MM.1S (cell line): ENCODE measurements at regions not wholly inside any gene's neighbourhood (a gene's known extent, or its start where the extent isn't known, plus 50 kb on each side); places are given as distances from the start of the nearest gene placed in this dataset.

Source experiments
- DNase-seq: peaks from one replicate; pipeline ENCODE4 v3.0.0-alpha.2; 2015
- H2AFZ ChIP-seq: fragments of 300-600 bp; sonication (generic); 2 replicates; pipeline ENCODE4 v1.6.0; 2016; ENCODE audit warnings: antibody characterized with exemption, low read length
- H3F3A ChIP-seq: fragments of 300-600 bp; sonication (generic); 2 replicates; pipeline ENCODE4 v1.6.1; 2016; ENCODE audit warnings: mild to moderate bottlenecking, antibody characterized with exemption, low read length, moderate library complexity, mixed read lengths; ENCODE audit not compliant: insufficient read depth
- H3K27ac ChIP-seq: fragments of 300-600 bp; sonication (generic); 2 replicates; pipeline ENCODE4 v1.5.1; 2016; ENCODE audit warnings: mild to moderate bottlenecking, low read length
- H3K27me3 ChIP-seq: fragments of 300-600 bp; sonication (generic); replicated peaks from 2 replicates; pipeline ENCODE4 v1.6.0; 2016; ENCODE audit warnings: low read length; ENCODE audit not compliant: insufficient read depth
- H3K36me3 ChIP-seq: fragments of 300-600 bp; sonication (generic); replicated peaks from 2 replicates; pipeline ENCODE4 v1.6.1; 2016; ENCODE audit warnings: mild to moderate bottlenecking, low read length, mixed read lengths; ENCODE audit not compliant: insufficient read depth
- H3K4me1 ChIP-seq: fragments of 300-600 bp; sonication (generic); 2 replicates; pipeline ENCODE4 v1.6.1; 2016; ENCODE audit warnings: low read length, mixed read lengths
- H3K4me2 ChIP-seq: fragments of 300-600 bp; sonication (generic); 2 replicates; pipeline ENCODE4 v1.6.0; 2016; ENCODE audit warnings: low read depth, low read length
- H3K4me3 ChIP-seq: fragments of 300-600 bp; sonication (generic); 2 replicates; pipeline ENCODE4 v1.5.1; 2016; ENCODE audit warnings: low read length, mixed read lengths
- H3K79me2 ChIP-seq: fragments of 300-600 bp; sonication (generic); 2 replicates; pipeline ENCODE4 v1.6.1; 2016; ENCODE audit warnings: mixed run types, low read length, mixed read lengths
- H3K9ac ChIP-seq: fragments of 300-600 bp; sonication (generic); 2 replicates; pipeline ENCODE4 v1.6.1; 2016; ENCODE audit warnings: low read length, mixed read lengths
- H3K9me2 ChIP-seq: fragments of 300-600 bp; sonication (generic); replicated peaks from 2 replicates; pipeline ENCODE4 v1.6.1; 2016; ENCODE audit warnings: mild to moderate bottlenecking, low read length, mixed read lengths; ENCODE audit not compliant: insufficient read depth
- H3K9me3 ChIP-seq: fragments of 300-600 bp; sonication (generic); replicated peaks from 2 replicates; pipeline ENCODE4 v1.6.1; 2016; ENCODE audit warnings: mild to moderate bottlenecking, low read length, mixed read lengths; ENCODE audit not compliant: insufficient read depth
- H4K20me1 ChIP-seq: fragments of 300-600 bp; sonication (generic); 2 replicates; pipeline ENCODE4 v1.6.1; 2016; ENCODE audit warnings: mild to moderate bottlenecking, low read length, moderate library complexity, mixed read lengths; ENCODE audit not compliant: insufficient read depth
- EZH2 ChIP-seq: fragments of 300-600 bp; sonication (generic); optimal IDR thresholded peaks from 2 replicates; pipeline ENCODE3; 2017; ENCODE audit warnings: low read depth, mild to moderate bottlenecking, antibody characterized with exemption, low read length, mixed read lengths
- EZH2phosphoT487 ChIP-seq: fragments of 300-600 bp; sonication (generic); IDR thresholded peaks from 2 replicates; pipeline ENCODE4 v1.6.1; 2018; ENCODE audit warnings: antibody characterized with exemption, low read length
- TF ChIP-seq, protein P1 (sequence below): fragments of 300-600 bp; sonication (generic); IDR thresholded peaks from 2 replicates; pipeline ENCODE4 v1.5.1; 2016; ENCODE audit warnings: antibody characterized with exemption, low read length, mixed read lengths

DNA sequence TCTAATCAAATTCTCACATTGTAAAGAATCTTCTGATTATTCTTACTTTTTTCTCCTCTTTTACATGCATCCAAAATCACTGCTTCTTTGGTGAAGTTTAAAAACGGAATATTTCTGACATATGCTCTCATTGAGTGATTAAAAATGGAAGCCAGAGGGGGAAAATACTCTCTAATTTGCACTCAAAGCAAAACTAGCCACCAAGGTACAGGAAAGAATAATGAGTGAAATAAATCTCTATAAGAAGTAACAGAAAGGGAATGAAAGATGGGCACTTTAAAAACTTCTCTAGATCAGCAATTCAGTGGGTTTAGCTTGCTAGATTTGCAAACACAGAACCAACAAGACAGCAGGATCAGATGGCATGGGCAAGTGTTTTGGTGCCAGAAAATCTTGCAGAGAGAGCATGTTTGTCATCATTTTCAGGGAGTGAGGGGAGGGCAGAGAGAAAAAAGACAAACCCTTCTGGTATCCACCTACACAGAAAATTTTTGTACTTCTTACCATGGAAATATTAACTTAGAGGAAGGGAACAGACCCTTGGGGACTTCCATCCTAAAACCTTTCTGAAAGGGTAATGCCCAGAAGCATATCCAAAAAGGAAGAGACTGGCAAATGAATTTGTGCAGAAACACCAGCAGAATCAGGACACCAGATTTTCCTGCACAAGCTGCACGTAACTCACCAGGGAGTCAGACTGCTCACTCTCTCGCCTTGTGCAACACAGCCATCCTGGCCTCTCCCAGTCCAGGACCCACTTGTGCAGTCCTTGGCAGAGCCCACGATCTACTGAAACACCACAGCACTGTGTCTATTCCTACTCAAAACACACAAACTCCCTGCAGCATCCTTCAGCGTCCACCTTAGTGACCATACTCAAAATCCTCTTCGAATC lies 270.2 kb upstream of the PRDM1 start:
- DNase-seq, result no peak
- Histone ChIP-seq H4K20me1 (no peaks in the 10 kb centered on the region), H3K36me3 (no peaks in the 10 kb centered on the region), H3K4me3 (no peak overlapping the region), H3K79me2 (no peaks in the 10 kb centered on the region), H3K27ac (no peak overlapping the region), H3F3A (no peaks in the 10 kb centered on the region), H3K9me2 (no peaks in the 10 kb centered on the region), H3K9ac (no peak overlapping the region), H3K4me1 (peaks cover 2% of the 10 kb centered on the region), H3K27me3 (no peaks in the 10 kb centered on the region), H3K9me3 (no peaks in the 10 kb centered on the region), H3K4me2 (no peak overlapping the region), H2AFZ (no peak overlapping the region)
- TF ChIP-seq, protein P1, sequence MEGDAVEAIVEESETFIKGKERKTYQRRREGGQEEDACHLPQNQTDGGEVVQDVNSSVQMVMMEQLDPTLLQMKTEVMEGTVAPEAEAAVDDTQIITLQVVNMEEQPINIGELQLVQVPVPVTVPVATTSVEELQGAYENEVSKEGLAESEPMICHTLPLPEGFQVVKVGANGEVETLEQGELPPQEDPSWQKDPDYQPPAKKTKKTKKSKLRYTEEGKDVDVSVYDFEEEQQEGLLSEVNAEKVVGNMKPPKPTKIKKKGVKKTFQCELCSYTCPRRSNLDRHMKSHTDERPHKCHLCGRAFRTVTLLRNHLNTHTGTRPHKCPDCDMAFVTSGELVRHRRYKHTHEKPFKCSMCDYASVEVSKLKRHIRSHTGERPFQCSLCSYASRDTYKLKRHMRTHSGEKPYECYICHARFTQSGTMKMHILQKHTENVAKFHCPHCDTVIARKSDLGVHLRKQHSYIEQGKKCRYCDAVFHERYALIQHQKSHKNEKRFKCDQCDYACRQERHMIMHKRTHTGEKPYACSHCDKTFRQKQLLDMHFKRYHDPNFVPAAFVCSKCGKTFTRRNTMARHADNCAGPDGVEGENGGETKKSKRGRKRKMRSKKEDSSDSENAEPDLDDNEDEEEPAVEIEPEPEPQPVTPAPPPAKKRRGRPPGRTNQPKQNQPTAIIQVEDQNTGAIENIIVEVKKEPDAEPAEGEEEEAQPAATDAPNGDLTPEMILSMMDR, result no peak
- no peak for TF ChIP-seq EZH2phosphoT487
- TF ChIP-seq EZH2, result no peak

DNA sequence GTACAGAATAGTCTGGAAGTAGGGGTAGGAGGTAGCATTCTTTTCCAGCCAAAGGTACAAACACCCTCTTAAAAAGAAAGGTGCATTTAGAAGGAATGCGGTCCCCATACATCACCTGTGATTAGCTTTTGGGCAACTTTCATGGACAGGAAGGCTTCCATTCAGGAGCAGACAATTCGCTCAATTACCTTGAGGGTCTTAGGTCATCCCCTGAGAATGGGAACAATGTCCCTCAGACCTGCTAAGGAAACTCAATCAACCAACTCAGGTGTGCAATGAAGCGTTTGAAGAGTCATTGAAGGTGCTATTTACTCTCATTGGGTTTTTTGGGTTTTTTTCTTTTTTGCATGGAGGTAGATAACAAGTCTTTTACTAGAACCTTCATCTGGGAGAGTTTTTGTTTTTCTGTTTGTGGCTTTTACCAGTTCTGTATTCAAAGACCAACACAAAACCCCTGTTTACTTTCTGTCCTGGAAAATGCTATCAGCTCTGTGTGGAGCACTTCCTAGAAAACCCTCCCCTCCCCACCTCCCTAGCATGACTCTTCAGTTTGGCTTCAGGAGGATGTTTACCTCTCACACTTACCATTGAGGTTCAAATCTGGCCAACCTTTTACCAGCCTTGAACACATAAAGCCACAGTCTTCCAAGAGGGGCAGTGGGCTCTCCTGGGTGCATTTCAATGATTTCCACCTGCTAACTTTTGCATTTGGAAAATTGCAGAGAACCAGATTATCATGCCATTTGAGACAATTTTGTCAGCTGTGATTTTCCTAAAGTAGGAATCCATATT lies 271.2 kb upstream of the PRDM1 start:
- no peak overlapping the region for H2AFZ ChIP-seq
- TF ChIP-seq, protein P1, result no peak
- no peak for TF ChIP-seq EZH2
- no peak for TF ChIP-seq EZH2phosphoT487
- H3F3A ChIP-seq, result 0 out of 2 replicates have a peak, but pooled peaks cover 9% of the 10 kb centered on the region
- H3K36me3 ChIP-seq, result no peaks in the 10 kb centered on the region
- H3K79me2 ChIP-seq, result no peaks in the 10 kb centered on the region
- peaks cover 12% of the 10 kb centered on the region for H3K4me1 ChIP-seq
- H3K9me3 ChIP-seq, result no peaks in the 10 kb centered on the region
- H4K20me1 ChIP-seq, result no peaks in the 10 kb centered on the region
- no peaks in the 10 kb centered on the region for H3K27me3 ChIP-seq
- H3K27ac ChIP-seq, result no peak overlapping the region
- no peak overlapping the region for H3K9ac ChIP-seq
- no peaks in the 10 kb centered on the region for H3K9me2 ChIP-seq
- DNase-seq, result no peak
- H3K4me3 ChIP-seq, result no peak overlapping the region
- H3K4me2 ChIP-seq, result no peak overlapping the region

DNA sequence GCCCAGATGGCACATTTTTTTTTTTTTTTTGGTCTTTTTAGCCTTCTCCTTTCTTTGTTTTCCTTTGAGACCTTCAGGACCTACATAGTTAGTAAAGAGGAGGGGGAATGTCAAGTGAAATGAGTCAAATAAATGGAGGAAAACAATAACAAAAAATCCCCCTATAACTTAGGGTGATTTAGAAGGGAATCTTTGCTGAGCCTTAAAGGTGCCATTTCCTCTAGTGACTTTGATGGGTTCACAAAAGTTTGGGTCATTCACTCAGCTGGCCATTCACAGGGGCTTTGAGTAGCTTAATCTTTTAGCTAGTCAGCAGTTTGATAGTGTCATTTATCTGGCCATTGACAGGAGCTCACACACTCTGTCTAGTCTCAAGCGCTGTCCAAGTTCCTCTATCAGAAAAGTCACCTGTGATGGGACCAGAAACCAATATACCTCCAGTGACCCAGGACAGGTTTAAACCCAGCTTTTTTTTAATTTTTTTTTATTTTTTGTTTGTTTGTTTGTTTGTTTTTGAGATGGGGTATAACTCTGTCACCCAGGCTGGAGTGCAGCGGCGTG lies 275.1 kb upstream of the PRDM1 start:
- Histone ChIP-seq H3K27ac (peak overlapping the region; percentile 39; the same call in 1 of the 2 replicates), H3K4me1 (peaks cover 21% of the 10 kb centered on the region), H3K4me2 (peak overlapping the region; percentile 51; the same call in 1 of the 2 replicates)

More for the DNA sequence above, 275.1 kb upstream of the PRDM1 start:
- TF ChIP-seq, protein P1, result no peak
- TF ChIP-seq EZH2 (no peak), EZH2phosphoT487 (no peak)
- Histone ChIP-seq H2AFZ (peak overlapping the region; percentile 12; the same call in 1 of the 2 replicates), H3K9me2 (no peaks in the 10 kb centered on the region), H3K36me3 (no peaks in the 10 kb centered on the region), H3K4me3 (no peak overlapping the region), H3K9ac (peak overlapping the region; percentile 1; the same call in 1 of the 2 replicates), H3K27me3 (no peaks in the 10 kb centered on the region), H3K79me2 (no peaks in the 10 kb centered on the region), H4K20me1 (no peaks in the 10 kb centered on the region), H3K9me3 (no peaks in the 10 kb centered on the region), H3F3A (0 out of 2 replicates have a peak, but pooled peaks cover 10% of the 10 kb centered on the region)
- no peak for DNase-seq
